ENCODE measurements at regions not wholly inside any gene's neighbourhood (a gene's known extent, or its start where the extent isn't known, plus 50 kb on each side); places are given as distances from the start of the nearest gene placed in this dataset.
A peak's percentile ranks its signal among the peaks of the same experiment; 100 is the strongest.

- DNase-seq (ENCODE audit: insufficient read length, low spot score), result no peak
- FAIRE-seq, result no peak
These were observed 107.4 kb upstream of the CRHR1 start for GRCh38 chr17:45676695-45677094.

- DNase-seq (ENCODE audit: insufficient read length, low spot score), result no peak
- peak; percentile 64 for FAIRE-seq
These were observed 106.3 kb upstream of the CRHR1 start for GRCh38 chr17:45677770-45678169.

GRCh38 chr17:45679426-45679825, 104.7 kb upstream of the CRHR1 start:
- DNase-seq (ENCODE audit: insufficient read length, low spot score) (no peak), FAIRE-seq (no peak)

GRCh38 chr17:45680360-45680759, 103.8 kb upstream of the CRHR1 start:
- no peak for DNase-seq (ENCODE audit: insufficient read length, low spot score)
- FAIRE-seq, result no peak

GRCh38 chr17:45681706-45682105, 102.4 kb upstream of the CRHR1 start:
- DNase-seq (ENCODE audit: insufficient read length, low spot score) (no peak), FAIRE-seq (no peak)

GRCh38 chr17:45686250-45686649, 97.9 kb upstream of the CRHR1 start:
- DNase-seq (ENCODE audit: insufficient read length, low spot score), result no peak
- no peak for FAIRE-seq

- DNase-seq (ENCODE audit: insufficient read length, low spot score), result no peak
- no peak for FAIRE-seq
These were observed 96.5 kb upstream of the CRHR1 start for GRCh38 chr17:45687594-45687993.

GRCh38 chr17:45688353-45688752, 95.8 kb upstream of the CRHR1 start:
- FAIRE-seq (no peak), DNase-seq (ENCODE audit: insufficient read length, low spot score) (no peak)

- FAIRE-seq (peak; percentile 49), DNase-seq (ENCODE audit: insufficient read length, low spot score) (no peak)
These were observed 95.3 kb upstream of the CRHR1 start for GRCh38 chr17:45688820-45689219.

GRCh38 chr17:45689451-45689850, 94.7 kb upstream of the CRHR1 start:
- FAIRE-seq, result no peak

GRCh38 chr17:45690625-45691275, 93.4 kb upstream of the CRHR1 start:
- DNase-seq (ENCODE audit: insufficient read length, low spot score), result no peak
- no peak for FAIRE-seq

More at GRCh38 chr17:45689451-45689850, 94.7 kb upstream of the CRHR1 start:
- no peak for DNase-seq (ENCODE audit: insufficient read length, low spot score)

- DNase-seq (ENCODE audit: insufficient read length, low spot score), result no peak
- no peak for FAIRE-seq
These were observed 91.5 kb upstream of the CRHR1 start for GRCh38 chr17:45692661-45693060.

GRCh38 chr17:45693792-45694191, 90.3 kb upstream of the CRHR1 start:
- FAIRE-seq (no peak), DNase-seq (ENCODE audit: insufficient read length, low spot score) (no peak)

- no peak for FAIRE-seq
These were observed 87.7 kb upstream of the CRHR1 start for GRCh38 chr17:45696442-45696841.

GRCh38 chr17:45697076-45697475, 87.0 kb upstream of the CRHR1 start:
- FAIRE-seq, result no peak
- DNase-seq (ENCODE audit: insufficient read length, low spot score), result no peak

More at GRCh38 chr17:45696442-45696841, 87.7 kb upstream of the CRHR1 start:
- no peak for DNase-seq (ENCODE audit: insufficient read length, low spot score)

GRCh38 chr17:45700171-45701090, 83.7 kb upstream of the CRHR1 start:
- FAIRE-seq, result no peak
- no peak for DNase-seq (ENCODE audit: insufficient read length, low spot score)

- FAIRE-seq (peak; percentile 31), DNase-seq (ENCODE audit: insufficient read length, low spot score) (peak; percentile 39)
These were observed 81.4 kb upstream of the CRHR1 start for GRCh38 chr17:45702666-45703266.

- FAIRE-seq (no peak), DNase-seq (ENCODE audit: insufficient read length, low spot score) (no peak)
These were observed 80.8 kb upstream of the CRHR1 start for GRCh38 chr17:45703348-45703747.

- FAIRE-seq, result no peak
These were observed 80.3 kb upstream of the CRHR1 start for GRCh38 chr17:45703806-45704205.

GRCh38 chr17:45704251-45704650, 79.9 kb upstream of the CRHR1 start:
- FAIRE-seq (no peak), DNase-seq (ENCODE audit: insufficient read length, low spot score) (no peak)

More at GRCh38 chr17:45703806-45704205, 80.3 kb upstream of the CRHR1 start:
- DNase-seq (ENCODE audit: insufficient read length, low spot score), result no peak
